ENCODE measurements at regions not wholly inside any gene's neighbourhood (a gene's known extent, or its start where the extent isn't known, plus 50 kb on each side); places are given as distances from the start of the nearest gene placed in this dataset.

- Histone ChIP-seq H3K9me3 (ENCODE audit: insufficient read depth, low read depth) (peaks cover 3% of the 10 kb centered on the region; the same call in 1 of the 2 replicates), H3F3A (ENCODE audit: insufficient read depth, low read depth) (no peaks in the 10 kb centered on the region), H3K27ac (no peak overlapping the region), H3K9me2 (ENCODE audit: insufficient read depth) (no peaks in the 10 kb centered on the region; the same call in 1 of the 2 replicates), H4K20me1 (ENCODE audit: insufficient read depth) (no peaks in the 10 kb centered on the region), H3K27me3 (ENCODE audit: insufficient read depth, low read depth) (no peaks in the 10 kb centered on the region), H3K4me2 (no peak overlapping the region), H3K4me3 (no peak overlapping the region), H3K79me2 (ENCODE audit: low read depth) (no peaks in the 10 kb centered on the region), H3K4me1 (replicated peaks; ENCODE audit: insufficient read depth) (no peaks in the 10 kb centered on the region), H2AFZ (no peak overlapping the region), H3K36me3 (ENCODE audit: low read depth) (no peaks in the 10 kb centered on the region)
- no peak for TF ChIP-seq EZH2 (IDR thresholded peaks at IDR 0.05; ENCODE audit: low read depth)
- TF ChIP-seq CTCF (conservative IDR thresholded peaks at IDR 0.05) = no peak
- CTCF ChIA-PET = no interaction called here
- POLR2A ChIA-PET (ENCODE audit: unreplicated experiment) = no interaction called here
- BruUV-seq (replicated peaks) = no TSS peak
- DNase-seq = peak in 1 of 2 experiments; percentile 37
- intact Hi-C loops (cut with micrococcal nuclease; ENCODE audit: unreplicated experiment) = no loop called here
These were observed 912.6 kb upstream of the SOX9 start for GRCh38 chr17:71208111-71208704.

GRCh38 chr17:71213936-71214335 is 906.9 kb upstream of the SOX9 start:
- Histone ChIP-seq H3K79me2 (ENCODE audit: low read depth) (no peaks in the 10 kb centered on the region), H3K4me2 (no peak overlapping the region), H3F3A (ENCODE audit: insufficient read depth, low read depth) (no peaks in the 10 kb centered on the region), H3K27me3 (ENCODE audit: insufficient read depth, low read depth) (no peaks in the 10 kb centered on the region), H3K4me1 (replicated peaks; ENCODE audit: insufficient read depth) (no peaks in the 10 kb centered on the region), H4K20me1 (ENCODE audit: insufficient read depth) (no peaks in the 10 kb centered on the region), H3K4me3 (no peak overlapping the region), H2AFZ (no peak overlapping the region), H3K9me3 (ENCODE audit: insufficient read depth, low read depth) (peaks cover 11% of the 10 kb centered on the region), H3K9me2 (ENCODE audit: insufficient read depth) (no peaks in the 10 kb centered on the region; the same call in 1 of the 2 replicates), H3K27ac (no peak overlapping the region), H3K36me3 (ENCODE audit: low read depth) (no peaks in the 10 kb centered on the region)
- DNase-seq = no peak
- no peak for TF ChIP-seq EZH2 (IDR thresholded peaks at IDR 0.05; ENCODE audit: low read depth)
- no peak for TF ChIP-seq CTCF (conservative IDR thresholded peaks at IDR 0.05)
- CTCF ChIA-PET = no interaction called here
- POLR2A ChIA-PET (ENCODE audit: unreplicated experiment) = no interaction called here
- no TSS peak for BruUV-seq (replicated peaks)
- intact Hi-C loops (cut with micrococcal nuclease; ENCODE audit: unreplicated experiment) = no loop called here

- H3K4me1 ChIP-seq (replicated peaks; ENCODE audit: insufficient read depth) = no peaks in the 10 kb centered on the region
- no peak overlapping the region for H3K27ac ChIP-seq
- DNase-seq = peak in 1 of 2 experiments; percentile 35
- no peak overlapping the region for H3K4me3 ChIP-seq
- H3K9me3 ChIP-seq (ENCODE audit: insufficient read depth, low read depth) = peaks cover 10% of the 10 kb centered on the region
- no peak overlapping the region for H3K4me2 ChIP-seq
- no peaks in the 10 kb centered on the region for H3K79me2 ChIP-seq (ENCODE audit: low read depth)
- H3K27me3 ChIP-seq (ENCODE audit: insufficient read depth, low read depth) = no peaks in the 10 kb centered on the region
- no peaks in the 10 kb centered on the region for H3K36me3 ChIP-seq (ENCODE audit: low read depth)
- H3K9me2 ChIP-seq (ENCODE audit: insufficient read depth) = no peaks in the 10 kb centered on the region
- POLR2A ChIA-PET (ENCODE audit: unreplicated experiment) = no interaction called here
- no TSS peak for BruUV-seq (replicated peaks)
- CTCF ChIA-PET = no interaction called here
- intact Hi-C loops (cut with micrococcal nuclease; ENCODE audit: unreplicated experiment) = no loop called here
- no peaks in the 10 kb centered on the region for H3F3A ChIP-seq (ENCODE audit: insufficient read depth, low read depth)
- TF ChIP-seq EZH2 (IDR thresholded peaks at IDR 0.05; ENCODE audit: low read depth) (no peak), CTCF (conservative IDR thresholded peaks at IDR 0.05) (no peak)
- H2AFZ ChIP-seq = no peak overlapping the region
- H4K20me1 ChIP-seq (ENCODE audit: insufficient read depth) = no peaks in the 10 kb centered on the region
These were observed 903.1 kb upstream of the SOX9 start for GRCh38 chr17:71217769-71218168.

Measured in PC-9 (cell line).